ENCODE measurements at regions not wholly inside any gene's neighbourhood (a gene's known extent, or its start where the extent isn't known, plus 50 kb on each side); places are given as distances from the start of the nearest gene placed in this dataset.
A peak's percentile ranks its signal among the peaks of the same experiment; 100 is the strongest.
"Not testable (repeated sequence)": the region's sequence is repeated elsewhere in the genome, so short reads cannot be mapped to it uniquely, and the experiment has no call there.

GRCh38 chrX:106457802-106458201, 154.0 kb upstream of the RADX start:
- in situ Hi-C loops (cut with HindIII; ENCODE audit: low pct_unique_long_range_greater_than_20kb, low sequenced_read_pairs): no loop called here
- no peak for DNase-seq (ENCODE audit: low read depth, low spot score)

GRCh38 chrX:106467422-106467821, 144.4 kb upstream of the RADX start:
- no peak for DNase-seq (ENCODE audit: low read depth, low spot score)
- in situ Hi-C loops (cut with HindIII; ENCODE audit: low pct_unique_long_range_greater_than_20kb, low sequenced_read_pairs): no loop called here

GRCh38 chrX:106467943-106468342, 143.8 kb upstream of the RADX start:
- no peak for DNase-seq (ENCODE audit: low read depth, low spot score)
- in situ Hi-C loops (cut with HindIII; ENCODE audit: low pct_unique_long_range_greater_than_20kb, low sequenced_read_pairs): no loop called here

GRCh38 chrX:106468433-106468832, 143.3 kb upstream of the RADX start:
- no peak for DNase-seq (ENCODE audit: low read depth, low spot score)
- in situ Hi-C loops (cut with HindIII; ENCODE audit: low pct_unique_long_range_greater_than_20kb, low sequenced_read_pairs): no loop called here

- in situ Hi-C loops (cut with HindIII; ENCODE audit: low pct_unique_long_range_greater_than_20kb, low sequenced_read_pairs): no loop called here
- DNase-seq (ENCODE audit: low read depth, low spot score): no peak
Measured at GRCh38 chrX:106479920-106480319, 131.9 kb upstream of the RADX start.

GRCh38 chrX:106481341-106481740, 130.4 kb upstream of the RADX start:
- in situ Hi-C loops (cut with HindIII; ENCODE audit: low pct_unique_long_range_greater_than_20kb, low sequenced_read_pairs): no loop called here
- peak; percentile 73 for DNase-seq (ENCODE audit: low read depth, low spot score)

GRCh38 chrX:106484233-106484632, 127.5 kb upstream of the RADX start:
- DNase-seq (ENCODE audit: low read depth, low spot score): no peak
- in situ Hi-C loops (cut with HindIII; ENCODE audit: low pct_unique_long_range_greater_than_20kb, low sequenced_read_pairs): no loop called here

GRCh38 chrX:106493210-106493816, 118.5 kb upstream of the RADX start:
- in situ Hi-C loops (cut with HindIII; ENCODE audit: low pct_unique_long_range_greater_than_20kb, low sequenced_read_pairs); DNase-seq (ENCODE audit: low read depth, low spot score): not testable (repeated sequence)

- no peak for DNase-seq (ENCODE audit: low read depth, low spot score)
- in situ Hi-C loops (cut with HindIII; ENCODE audit: low pct_unique_long_range_greater_than_20kb, low sequenced_read_pairs): no loop called here
Measured at GRCh38 chrX:106499473-106499872, 112.3 kb upstream of the RADX start.

- DNase-seq (ENCODE audit: low read depth, low spot score): no peak
- in situ Hi-C loops (cut with HindIII; ENCODE audit: low pct_unique_long_range_greater_than_20kb, low sequenced_read_pairs): no loop called here
Measured at GRCh38 chrX:106510713-106511403, 100.9 kb upstream of the RADX start.

Small RNAs in the stretch of these regions (small RNA-seq; reads per million reads assigned to genes)
- gene AL133271.1 (0 reads per million in 2 experiments), gene RF00019 (0 reads per million in 2 experiments)

Data from SK-MEL-5 (cell line).